OCI-LY1 (cell line): ENCODE measurements at regions not wholly inside any gene's neighbourhood (a gene's known extent, or its start where the extent isn't known, plus 50 kb on each side); places are given as distances from the start of the nearest gene placed in this dataset.

Experiments used
- H2AFZ ChIP-seq: fragments of 200-600 bp; sonication (generic), shearing (Covaris generic); 2 replicates; pipeline ENCODE4 v1.6.0; 2014; ENCODE audit warnings: antibody characterized with exemption, mild to moderate bottlenecking, low read length
- H3F3A ChIP-seq: fragments of 200-600 bp; sonication (generic), shearing (Covaris generic); 2 replicates; pipeline ENCODE4 v1.6.0; 2014; ENCODE audit warnings: mild to moderate bottlenecking, antibody characterized with exemption, low read length, moderate library complexity; ENCODE audit not compliant: insufficient read depth
- H3K27ac ChIP-seq: fragments of 200-600 bp; sonication (generic); 2 replicates; pipeline ENCODE4 v1.5.1; 2014; ENCODE audit warnings: low read length, mixed run types, mild to moderate bottlenecking, low read depth; ENCODE audit not compliant: poor library complexity, severe bottlenecking
- H3K27me3 ChIP-seq: fragments of 200-600 bp; sonication (generic); 2 replicates; pipeline ENCODE4 v1.6.0; 2014; ENCODE audit warnings: antibody characterized with exemption, mild to moderate bottlenecking, low read length, moderate library complexity; ENCODE audit not compliant: insufficient read depth
- H3K36me3 ChIP-seq: fragments of 200-600 bp; sonication (generic); 2 replicates; pipeline ENCODE4 v1.6.1; 2014; ENCODE audit warnings: mild to moderate bottlenecking, antibody characterized with exemption, low read length, moderate library complexity, mixed read lengths; ENCODE audit not compliant: insufficient read depth
- H3K4me1 ChIP-seq: fragments of 200-600 bp; sonication (generic); 2 replicates; pipeline ENCODE4 v1.5.1; 2014; ENCODE audit warnings: mild to moderate bottlenecking, low read length, moderate library complexity; ENCODE audit not compliant: insufficient read depth, severe bottlenecking
- H3K4me2 ChIP-seq: fragments of 200-600 bp; sonication (generic), shearing (Covaris generic); 2 replicates; pipeline ENCODE4 v1.6.1; 2014; ENCODE audit warnings: low read length
- H3K4me3 ChIP-seq: fragments of 200-600 bp; sonication (generic); 2 replicates; pipeline ENCODE4 v1.5.1; 2014; ENCODE audit warnings: low read length, low read depth, mild to moderate bottlenecking, mixed read lengths; ENCODE audit not compliant: poor library complexity, severe bottlenecking
- H3K79me2 ChIP-seq: fragments of 200-600 bp; shearing (Covaris generic); 2 replicates; pipeline ENCODE4 v1.6.1; 2016; ENCODE audit warnings: mixed run types, low read length, mixed read lengths; ENCODE audit not compliant: insufficient read depth
- H3K9ac ChIP-seq: fragments of 200-600 bp; sonication (generic), shearing (Covaris generic); 2 replicates; pipeline ENCODE4 v1.6.1; 2014; ENCODE audit warnings: mild to moderate bottlenecking, low read length, mixed read lengths
- H3K9me2 ChIP-seq: fragments of 200-600 bp; sonication (generic), shearing (Covaris generic); 2 replicates; pipeline ENCODE4 v1.6.1; 2014; ENCODE audit warnings: low read depth, mild to moderate bottlenecking, low read length, mixed read lengths
- H3K9me3 ChIP-seq: fragments of 200-600 bp; shearing (Covaris generic); 2 replicates; pipeline ENCODE4 v1.6.1; 2014; ENCODE audit warnings: low read length, mixed read lengths
- H4K20me1 ChIP-seq: fragments of 200-600 bp; sonication (generic), shearing (Covaris generic); 2 replicates; pipeline ENCODE4 v1.6.0; 2016; ENCODE audit warnings: mild to moderate bottlenecking, low read length; ENCODE audit not compliant: insufficient read depth
- EZH2 ChIP-seq: fragments of 200-600 bp; sonication (generic), shearing (Covaris generic); IDR thresholded peaks from 2 replicates; pipeline ENCODE4 v1.8.0; 2017; ENCODE audit warnings: borderline replicate concordance, mixed run types, mild to moderate bottlenecking, antibody characterized with exemption, low read length, moderate library complexity, mixed read lengths
- TF ChIP-seq, protein P1 (sequence below): fragments of 200-600 bp; sonication (generic), shearing (Covaris generic); IDR thresholded peaks from 2 replicates; pipeline ENCODE4 v1.5.1; 2017; ENCODE audit warnings: mild to moderate bottlenecking, antibody characterized with exemption, low read length, moderate library complexity, mixed read lengths

GRCh38 chr2:128640166-128640844 is 321.6 kb upstream of the HS6ST1 start:
- no peaks in the 10 kb centered on the region for H3K4me1 ChIP-seq
- no peak overlapping the region for H3K27ac ChIP-seq
- H3K9me2 ChIP-seq: no peaks in the 10 kb centered on the region
- H3K4me3 ChIP-seq: no peak overlapping the region
- H3K4me2 ChIP-seq: no peak overlapping the region
- H3K9me3 ChIP-seq: no peaks in the 10 kb centered on the region
- no peaks in the 10 kb centered on the region for H4K20me1 ChIP-seq
- no peaks in the 10 kb centered on the region for H3K79me2 ChIP-seq
- TF ChIP-seq EZH2: no peak
- TF ChIP-seq, protein P1, sequence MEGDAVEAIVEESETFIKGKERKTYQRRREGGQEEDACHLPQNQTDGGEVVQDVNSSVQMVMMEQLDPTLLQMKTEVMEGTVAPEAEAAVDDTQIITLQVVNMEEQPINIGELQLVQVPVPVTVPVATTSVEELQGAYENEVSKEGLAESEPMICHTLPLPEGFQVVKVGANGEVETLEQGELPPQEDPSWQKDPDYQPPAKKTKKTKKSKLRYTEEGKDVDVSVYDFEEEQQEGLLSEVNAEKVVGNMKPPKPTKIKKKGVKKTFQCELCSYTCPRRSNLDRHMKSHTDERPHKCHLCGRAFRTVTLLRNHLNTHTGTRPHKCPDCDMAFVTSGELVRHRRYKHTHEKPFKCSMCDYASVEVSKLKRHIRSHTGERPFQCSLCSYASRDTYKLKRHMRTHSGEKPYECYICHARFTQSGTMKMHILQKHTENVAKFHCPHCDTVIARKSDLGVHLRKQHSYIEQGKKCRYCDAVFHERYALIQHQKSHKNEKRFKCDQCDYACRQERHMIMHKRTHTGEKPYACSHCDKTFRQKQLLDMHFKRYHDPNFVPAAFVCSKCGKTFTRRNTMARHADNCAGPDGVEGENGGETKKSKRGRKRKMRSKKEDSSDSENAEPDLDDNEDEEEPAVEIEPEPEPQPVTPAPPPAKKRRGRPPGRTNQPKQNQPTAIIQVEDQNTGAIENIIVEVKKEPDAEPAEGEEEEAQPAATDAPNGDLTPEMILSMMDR: no peak
- no peak overlapping the region for H3K9ac ChIP-seq
- 0 out of 2 replicates have a peak, but pooled peaks cover 3% of the 10 kb centered on the region for H3K27me3 ChIP-seq
- H3K36me3 ChIP-seq: no peaks in the 10 kb centered on the region
- H3F3A ChIP-seq: no peaks in the 10 kb centered on the region
- H2AFZ ChIP-seq: no peak overlapping the region

DNA sequence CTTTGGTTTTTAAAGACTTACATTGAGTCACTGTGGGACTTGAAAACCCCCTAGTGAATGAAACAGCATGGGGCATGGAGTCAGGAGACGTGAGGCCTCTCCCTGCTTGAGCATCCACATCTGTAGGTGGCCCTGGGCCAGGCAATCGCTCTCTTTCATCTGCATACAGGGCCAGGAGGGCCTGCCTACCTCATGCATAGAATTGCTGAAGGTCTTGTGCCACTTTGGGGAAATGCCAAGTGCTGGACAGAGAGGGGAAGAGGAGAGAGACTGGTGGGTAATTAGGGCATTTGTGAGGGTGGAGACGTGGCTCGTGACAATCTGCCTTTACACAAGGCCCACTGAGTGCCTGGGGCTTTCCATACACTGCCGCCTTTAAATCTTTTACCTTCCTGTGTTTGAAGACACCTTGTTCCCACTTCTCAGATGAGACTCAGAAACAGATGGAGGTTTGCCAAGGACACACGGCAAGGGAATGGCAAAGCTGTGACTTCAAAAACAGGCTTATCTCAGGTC is 322.2 kb upstream of the HS6ST1 start:
- no peak for TF ChIP-seq EZH2
- TF ChIP-seq, protein P1: no peak
- H3K9me3 ChIP-seq: no peaks in the 10 kb centered on the region
- H3K4me1 ChIP-seq: no peaks in the 10 kb centered on the region
- H3K27me3 ChIP-seq: 0 out of 2 replicates have a peak, but pooled peaks cover 3% of the 10 kb centered on the region
- H3K27ac ChIP-seq: no peak overlapping the region
- no peak overlapping the region for H3K4me2 ChIP-seq
- H3F3A ChIP-seq: no peaks in the 10 kb centered on the region
- H3K36me3 ChIP-seq: no peaks in the 10 kb centered on the region
- H4K20me1 ChIP-seq: no peaks in the 10 kb centered on the region
- no peak overlapping the region for H3K9ac ChIP-seq
- no peaks in the 10 kb centered on the region for H3K9me2 ChIP-seq
- H3K79me2 ChIP-seq: no peaks in the 10 kb centered on the region
- no peak overlapping the region for H3K4me3 ChIP-seq
- H2AFZ ChIP-seq: no peak overlapping the region

DNA sequence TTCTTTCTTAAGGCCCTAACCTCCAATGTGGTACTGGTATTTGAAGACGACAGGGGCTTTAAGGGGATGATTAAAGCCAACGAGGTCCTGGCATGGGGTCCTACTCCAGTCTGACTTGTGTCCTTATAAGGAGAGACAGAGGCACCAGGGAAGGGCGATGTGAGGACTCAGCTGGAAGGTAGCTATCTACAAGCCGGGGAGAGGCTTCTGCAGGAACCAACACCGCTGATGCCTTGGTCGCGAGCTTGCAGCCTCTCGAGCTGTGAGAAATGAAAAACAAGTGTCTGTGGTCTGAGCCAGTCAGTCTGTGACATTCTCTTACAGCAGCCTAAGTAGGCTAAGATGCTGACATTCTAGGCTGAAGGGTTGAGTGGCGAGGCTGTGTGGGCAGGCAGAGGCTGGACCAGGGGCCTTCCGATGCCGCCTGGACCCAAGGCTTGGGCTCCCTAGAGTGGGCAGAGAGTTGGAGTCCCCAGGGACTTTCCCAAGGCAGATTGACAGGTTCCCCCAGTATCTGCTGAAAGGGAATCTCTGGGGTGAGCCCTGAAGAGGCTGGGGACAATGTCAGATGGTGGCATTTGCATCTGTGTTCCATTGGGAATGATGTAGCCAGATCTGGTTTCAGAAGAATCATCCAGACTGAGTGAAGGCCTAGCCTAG is 322.9 kb upstream of the HS6ST1 start:
- H2AFZ ChIP-seq: no peak overlapping the region
- H3K4me2 ChIP-seq: no peak overlapping the region
- H3F3A ChIP-seq: no peaks in the 10 kb centered on the region
- 0 out of 2 replicates have a peak, but pooled peaks cover 3% of the 10 kb centered on the region for H3K27me3 ChIP-seq
- no peak overlapping the region for H3K4me3 ChIP-seq
- no peaks in the 10 kb centered on the region for H3K9me2 ChIP-seq
- no peaks in the 10 kb centered on the region for H3K4me1 ChIP-seq
- TF ChIP-seq, protein P1: no peak
- no peak for TF ChIP-seq EZH2
- H3K36me3 ChIP-seq: no peaks in the 10 kb centered on the region
- H3K9me3 ChIP-seq: no peaks in the 10 kb centered on the region
- no peak overlapping the region for H3K27ac ChIP-seq
- H3K79me2 ChIP-seq: no peaks in the 10 kb centered on the region
- H4K20me1 ChIP-seq: no peaks in the 10 kb centered on the region
- H3K9ac ChIP-seq: no peak overlapping the region
